ENCODE measurements at regions not wholly inside any gene's neighbourhood (a gene's known extent, or its start where the extent isn't known, plus 50 kb on each side); places are given as distances from the start of the nearest gene placed in this dataset.

GRCh38 chr9:71609448-71609830 lies 158.9 kb downstream of the CEMIP2 start:
- no peak for TF ChIP-seq USF2 (IDR thresholded peaks at IDR 0.05)
- TF ChIP-seq POLR2A (IDR thresholded peaks at IDR 0.05; ENCODE audit: low read length) = no peak
- TF ChIP-seq, protein P1, sequence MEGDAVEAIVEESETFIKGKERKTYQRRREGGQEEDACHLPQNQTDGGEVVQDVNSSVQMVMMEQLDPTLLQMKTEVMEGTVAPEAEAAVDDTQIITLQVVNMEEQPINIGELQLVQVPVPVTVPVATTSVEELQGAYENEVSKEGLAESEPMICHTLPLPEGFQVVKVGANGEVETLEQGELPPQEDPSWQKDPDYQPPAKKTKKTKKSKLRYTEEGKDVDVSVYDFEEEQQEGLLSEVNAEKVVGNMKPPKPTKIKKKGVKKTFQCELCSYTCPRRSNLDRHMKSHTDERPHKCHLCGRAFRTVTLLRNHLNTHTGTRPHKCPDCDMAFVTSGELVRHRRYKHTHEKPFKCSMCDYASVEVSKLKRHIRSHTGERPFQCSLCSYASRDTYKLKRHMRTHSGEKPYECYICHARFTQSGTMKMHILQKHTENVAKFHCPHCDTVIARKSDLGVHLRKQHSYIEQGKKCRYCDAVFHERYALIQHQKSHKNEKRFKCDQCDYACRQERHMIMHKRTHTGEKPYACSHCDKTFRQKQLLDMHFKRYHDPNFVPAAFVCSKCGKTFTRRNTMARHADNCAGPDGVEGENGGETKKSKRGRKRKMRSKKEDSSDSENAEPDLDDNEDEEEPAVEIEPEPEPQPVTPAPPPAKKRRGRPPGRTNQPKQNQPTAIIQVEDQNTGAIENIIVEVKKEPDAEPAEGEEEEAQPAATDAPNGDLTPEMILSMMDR (IDR thresholded peaks at IDR 0.05) = no peak
- TF ChIP-seq CHD4 (IDR thresholded peaks at IDR 0.05; ENCODE audit: borderline replicate concordance) = no peak
- no peak for TF ChIP-seq MAZ (IDR thresholded peaks at IDR 0.05; ENCODE audit: borderline replicate concordance, low read depth, low read length)
- no peak for TF ChIP-seq REST (IDR thresholded peaks at IDR 0.05)
- TF ChIP-seq FOSL2 (IDR thresholded peaks at IDR 0.05) = no peak
- TF ChIP-seq FOSL2 (CRISPR knock-in tag; IDR thresholded peaks at IDR 0.05) = no peak
- no peak for TF ChIP-seq KDM5A (IDR thresholded peaks at IDR 0.05)
- TF ChIP-seq, protein P2, sequence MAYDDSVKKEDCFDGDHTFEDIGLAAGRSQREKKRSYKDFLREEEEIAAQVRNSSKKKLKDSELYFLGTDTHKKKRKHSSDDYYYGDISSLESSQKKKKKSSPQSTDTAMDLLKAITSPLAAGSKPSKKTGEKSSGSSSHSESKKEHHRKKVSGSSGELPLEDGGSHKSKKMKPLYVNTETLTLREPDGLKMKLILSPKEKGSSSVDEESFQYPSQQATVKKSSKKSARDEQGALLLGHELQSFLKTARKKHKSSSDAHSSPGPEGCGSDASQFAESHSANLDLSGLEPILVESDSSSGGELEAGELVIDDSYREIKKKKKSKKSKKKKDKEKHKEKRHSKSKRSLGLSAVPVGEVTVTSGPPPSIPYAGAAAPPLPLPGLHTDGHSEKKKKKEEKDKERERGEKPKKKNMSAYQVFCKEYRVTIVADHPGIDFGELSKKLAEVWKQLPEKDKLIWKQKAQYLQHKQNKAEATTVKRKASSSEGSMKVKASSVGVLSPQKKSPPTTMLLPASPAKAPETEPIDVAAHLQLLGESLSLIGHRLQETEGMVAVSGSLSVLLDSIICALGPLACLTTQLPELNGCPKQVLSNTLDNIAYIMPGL (CRISPR knock-in tag; IDR thresholded peaks at IDR 0.05; ENCODE audit: borderline replicate concordance) = no peak
- TF ChIP-seq ZNF302 (CRISPR knock-in tag; IDR thresholded peaks at IDR 0.05) = no peak
- no peak for TF ChIP-seq MAX (IDR thresholded peaks at IDR 0.05)
- no peak for TF ChIP-seq RCOR1 (IDR thresholded peaks at IDR 0.05; ENCODE audit: low read depth, low read length)
- no peak for TF ChIP-seq CBX2 (IDR thresholded peaks at IDR 0.05; ENCODE audit: borderline replicate concordance, low read depth)
- no peak for TF ChIP-seq CBX8 (IDR thresholded peaks at IDR 0.05)

Data from A549 (cell line).